K562 (cell line): ENCODE measurements at regions not wholly inside any gene's neighbourhood (a gene's known extent, or its start where the extent isn't known, plus 50 kb on each side); places are given as distances from the start of the nearest gene placed in this dataset.

ENCODE experiments used
- CBX5 ChIP-seq: IDR thresholded peaks from 2 replicates; pipeline ENCODE4 v1.6.1; 2014; ENCODE audit warnings: low read depth, borderline replicate concordance
- E2F3 ChIP-seq: fragments of 250-450 bp; sonication (Bioruptor Pico); IDR thresholded peaks from 2 replicates; pipeline ENCODE4 v1.4.0; 2020; ENCODE audit warnings: mild to moderate bottlenecking
- EGR1 ChIP-seq: fragments of 450-650 bp; conservative IDR thresholded peaks from 2 replicates; pipeline ENCODE4 v1.6.1; 2017; ENCODE audit warnings: mild to moderate bottlenecking
- EZH2 ChIP-seq: IDR thresholded peaks from 2 replicates; pipeline ENCODE4 v1.6.1; 2012; ENCODE audit warnings: low read depth, mild to moderate bottlenecking, inconsistent platforms, low read length, borderline replicate concordance
- FOXA1 ChIP-seq: fragments of 450-650 bp; IDR thresholded peaks from 2 replicates; pipeline ENCODE4 v1.6.1; 2016; ENCODE audit warnings: mild to moderate bottlenecking, borderline replicate concordance
- NFXL1 ChIP-seq: fragments of 450-650 bp; formaldehyde crosslinking; IDR thresholded peaks from 2 replicates; pipeline ENCODE4 v1.4.0; 2021; ENCODE audit warnings: mild to moderate bottlenecking
- TAF1 ChIP-seq: IDR thresholded peaks from 2 replicates; pipeline ENCODE4 v1.6.1; 2011; ENCODE audit warnings: mild to moderate bottlenecking, low read length, moderate library complexity; ENCODE audit not compliant: insufficient read depth, control insufficient read depth, severe bottlenecking; ENCODE audit errors: extremely low read depth
- TEAD2 ChIP-seq: fragments of 450-650 bp; IDR thresholded peaks from 2 replicates; pipeline ENCODE4 v1.6.1; 2016; ENCODE audit warnings: missing genetic modification characterization, control low read depth, missing compliant biosample characterization
- ZNF274 ChIP-seq: IDR thresholded peaks from 2 replicates; pipeline ENCODE4 v1.6.1; 2011; ENCODE audit warnings: low read depth, mild to moderate bottlenecking, low read length, moderate library complexity, borderline replicate concordance
- ZNF445 ChIP-seq: fragments of 250-450 bp; sonication (Bioruptor Pico); IDR thresholded peaks from 2 replicates; pipeline ENCODE4 v1.4.0; 2020; ENCODE audit warnings: low read depth, mild to moderate bottlenecking, moderate library complexity
- ZNF764 ChIP-seq: fragments of 250-450 bp; sonication (Bioruptor Pico); IDR thresholded peaks from 2 replicates; pipeline ENCODE4 v1.4.0; 2020; ENCODE audit warnings: low read depth, mild to moderate bottlenecking, moderate library complexity
- TF ChIP-seq, protein P1 (sequence below): fragments of 250-450 bp; sonication (Bioruptor Pico); IDR thresholded peaks from 2 replicates; pipeline ENCODE4 v1.5.0; 2020; ENCODE audit warnings: mild to moderate bottlenecking

DNA sequence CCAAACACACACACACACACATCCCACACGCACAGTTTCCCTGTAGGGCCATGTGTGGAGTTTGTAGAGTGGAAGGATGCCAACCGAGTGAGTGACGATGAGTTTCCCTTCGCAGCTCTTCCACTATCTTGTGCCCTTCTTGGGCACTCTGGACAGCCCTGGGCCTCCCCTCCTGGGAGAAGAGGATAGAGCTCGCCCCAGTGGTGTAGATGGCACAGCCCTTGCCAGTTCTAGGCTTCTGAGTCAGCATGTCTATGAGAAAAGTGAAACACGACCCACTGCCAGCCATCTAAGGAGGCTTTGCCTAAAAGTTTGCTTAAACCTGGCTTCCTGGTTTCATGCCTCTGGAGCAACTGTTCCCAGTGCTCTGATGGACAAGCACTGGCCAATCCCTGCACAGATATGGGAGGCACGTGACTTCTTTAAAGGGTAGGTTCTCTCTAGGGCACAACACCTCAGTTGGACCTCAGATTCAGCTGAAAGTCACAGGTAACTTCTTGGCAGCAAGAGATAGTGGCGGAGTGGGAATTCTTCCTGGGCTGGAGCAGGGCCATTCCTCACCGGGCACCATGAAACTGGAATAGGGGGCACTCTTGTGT lies 195.9 kb upstream of the GALNT2 start:
- TF ChIP-seq ZNF764 (CRISPR knock-in tag) (no peak), TEAD2 (no peak), ZNF274 (no peak), EGR1 (no peak), ZNF445 (no peak), EZH2 (no peak), E2F3 (CRISPR knock-in tag) (no peak), CBX5 (no peak), FOXA1 (no peak), NFXL1 (no peak), TAF1 (no peak)
- TF ChIP-seq, protein P1, sequence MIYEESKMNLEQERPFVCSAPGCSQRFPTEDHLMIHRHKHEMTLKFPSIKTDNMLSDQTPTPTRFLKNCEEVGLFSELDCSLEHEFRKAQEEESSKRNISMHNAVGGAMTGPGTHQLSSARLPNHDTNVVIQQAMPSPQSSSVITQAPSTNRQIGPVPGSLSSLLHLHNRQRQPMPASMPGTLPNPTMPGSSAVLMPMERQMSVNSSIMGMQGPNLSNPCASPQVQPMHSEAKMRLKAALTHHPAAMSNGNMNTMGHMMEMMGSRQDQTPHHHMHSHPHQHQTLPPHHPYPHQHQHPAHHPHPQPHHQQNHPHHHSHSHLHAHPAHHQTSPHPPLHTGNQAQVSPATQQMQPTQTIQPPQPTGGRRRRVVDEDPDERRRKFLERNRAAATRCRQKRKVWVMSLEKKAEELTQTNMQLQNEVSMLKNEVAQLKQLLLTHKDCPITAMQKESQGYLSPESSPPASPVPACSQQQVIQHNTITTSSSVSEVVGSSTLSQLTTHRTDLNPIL (CRISPR knock-in tag): no peak
